MM.1S (cell line): ENCODE measurements at regions not wholly inside any gene's neighbourhood (a gene's known extent, or its start where the extent isn't known, plus 50 kb on each side); places are given as distances from the start of the nearest gene placed in this dataset.

Experiments used
- CTCF ChIP-seq: fragments of 300-600 bp; sonication (generic); IDR thresholded peaks from 2 replicates; pipeline ENCODE4 v1.5.1; 2016; ENCODE audit warnings: antibody characterized with exemption, low read length, mixed read lengths
- EZH2 ChIP-seq: fragments of 300-600 bp; sonication (generic); optimal IDR thresholded peaks from 2 replicates; pipeline ENCODE3; 2017; ENCODE audit warnings: low read depth, mild to moderate bottlenecking, antibody characterized with exemption, low read length, mixed read lengths
- EZH2phosphoT487 ChIP-seq: fragments of 300-600 bp; sonication (generic); IDR thresholded peaks from 2 replicates; pipeline ENCODE4 v1.6.1; 2018; ENCODE audit warnings: antibody characterized with exemption, low read length

- TF ChIP-seq CTCF = no peak
- no peak for TF ChIP-seq EZH2phosphoT487
- TF ChIP-seq EZH2 = no peak
Measured at GRCh38 chr12:14256121-14256520, 109.4 kb upstream of the ATF7IP start.
